Thyroid gland (tissue), 4 donors: ENCODE measurements at regions not wholly inside any gene's neighbourhood (a gene's known extent, or its start where the extent isn't known, plus 50 kb on each side); places are given as distances from the start of the nearest gene placed in this dataset.
"Not testable (repeated sequence)": the region's sequence is repeated elsewhere in the genome, so short reads cannot be mapped to it uniquely, and the experiment has no call there.

Experiments used
- DNase-seq, 2 donors: peaks; one replicate each; pipeline ENCODE4 v3.0.0-alpha.2; 2019
- H3K27ac ChIP-seq, 3 donors: fragments of 200-600 bp; sonication (generic); 1 replicate in 2 of 3; 2 replicates in 1 of 3; pipeline ENCODE4 v1.5.1; 2016 to 2019; ENCODE audit warnings: mild to moderate bottlenecking in 1 of 3, moderate library complexity in 1 of 3
- H3K27me3 ChIP-seq: fragments of 200-600 bp; sonication (generic); one replicate; pipeline ENCODE4 v1.5.1; 2019
- H3K36me3 ChIP-seq, 2 donors: fragments of 200-600 bp; sonication (generic); one replicate each; pipeline ENCODE4 v1.5.1; 2016 to 2019
- H3K4me1 ChIP-seq, 2 donors: fragments of 200-600 bp; sonication (generic); one replicate each; pipeline ENCODE4 v1.5.1; 2017 to 2019
- H3K4me3 ChIP-seq, 3 donors: fragments of 200-600 bp; sonication (generic); replicated peaks in 1 of 3; 1 replicate in 2 of 3; 2 replicates in 1 of 3; pipeline ENCODE4 v1.5.1; 2016; ENCODE audit warnings: mild to moderate bottlenecking in 1 of 3
- H3K9me3 ChIP-seq: fragments of 200-600 bp; sonication (generic); one replicate; pipeline ENCODE4 v1.5.1; 2017
- CTCF ChIP-seq, 6 experiments: fragments of 200-600 bp in 3 of 6; fragments of 450-650 bp in 3 of 6; sonication (generic) in 3 of 6; IDR thresholded peaks; one replicate each; pipeline ENCODE4 v1.5.1; 2016 to 2019; ENCODE audit warnings: antibody characterized with exemption in 6 of 6, mild to moderate bottlenecking in 2 of 6, inconsistent platforms in 1 of 6, moderate library complexity in 1 of 6
- POLR2A ChIP-seq, 2 donors: fragments of 450-650 bp; IDR thresholded peaks; one replicate each; pipeline ENCODE4 v1.6.1; 2017; ENCODE audit warnings: antibody characterized with exemption in 2 of 2, mild to moderate bottlenecking in 2 of 2, moderate library complexity in 1 of 2
- WGBS, 2 donors: methylation state at CpG; one replicate each; pipeline ENCODE4 v1.1.5; 2017; 5-methylcytosine and 5-hydroxymethylcytosine counted together
- intact Hi-C: fragments of 100-400 bp; cut with DNase I; formaldehyde crosslinking; loops from one replicate; pipeline ENCODE4 v1.15.1; 2023

DNA sequence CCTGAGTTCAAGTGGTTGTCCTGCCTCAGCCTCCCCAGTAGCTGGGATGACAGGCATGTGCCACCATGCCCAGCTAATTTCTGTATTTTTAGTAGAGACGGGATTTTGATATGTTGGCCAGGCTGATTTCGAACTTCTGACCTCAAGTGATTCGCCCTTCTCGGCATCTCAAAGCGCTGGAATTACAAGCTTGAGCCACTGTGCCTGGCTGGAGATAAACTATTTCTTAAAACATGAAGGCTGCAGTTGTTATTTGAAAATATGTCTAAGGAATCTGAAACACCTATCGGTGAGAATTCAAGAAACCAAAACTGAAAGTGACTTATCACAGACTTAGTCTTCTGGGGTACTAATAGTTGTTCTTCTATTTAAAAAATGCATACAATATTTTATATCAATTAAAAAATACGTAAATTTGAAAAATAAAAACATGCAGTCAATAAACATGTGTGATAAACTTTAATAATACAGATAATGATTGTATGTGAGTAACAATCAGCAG is 176.9 kb upstream of the PRSS58 start:
- DNase-seq: no peak
- Histone ChIP-seq H3K4me3 (no peak overlapping the region), H3K4me1 (no peaks in the 10 kb centered on the region), H3K27ac (no peak overlapping the region), H3K36me3 (no peaks in the 10 kb centered on the region), H3K9me3 (no peaks in the 10 kb centered on the region), H3K27me3 (no peaks in the 10 kb centered on the region)
- 87 to 93% methylated on average over 7 of the region's 7 CpGs for WGBS, 2 donors
- TF ChIP-seq CTCF (IDR thresholded peaks at IDR 0.05) (no peak), POLR2A (IDR thresholded peaks at IDR 0.05) (no peak)
- intact Hi-C loops: no loop called here

DNA sequence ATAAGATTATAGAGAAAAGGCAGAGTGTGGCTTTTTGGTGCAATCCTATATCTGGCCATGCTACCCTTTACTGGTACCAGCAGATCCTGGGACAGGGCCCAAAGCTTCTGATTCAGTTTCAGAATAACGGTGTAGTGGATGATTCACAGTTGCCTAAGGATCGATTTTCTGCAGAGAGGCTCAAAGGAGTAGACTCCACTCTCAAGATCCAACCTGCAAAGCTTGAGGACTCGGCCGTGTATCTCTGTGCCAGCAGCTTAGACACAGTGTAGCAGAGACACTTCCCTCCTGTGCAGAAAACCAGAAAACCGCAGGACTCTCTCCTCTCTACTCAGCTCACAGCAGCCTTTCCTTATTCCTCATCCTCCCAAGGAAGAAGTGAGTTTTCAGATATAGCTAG is 176.3 kb upstream of the PRSS58 start:
- DNase-seq, H3K27ac ChIP-seq, H3K27me3 ChIP-seq, H3K9me3 ChIP-seq, H3K4me3 ChIP-seq, intact Hi-C loops, H3K4me1 ChIP-seq, H3K36me3 ChIP-seq: not testable (repeated sequence)
- whole genome bisulfite sequencing, 2 donors: 72 to 76% methylated on average over 5 of the region's 5 CpGs

GRCh38 chr7:142432377-142432776 is 174.5 kb upstream of the PRSS58 start:
- 81 to 90% methylated on average over 2 of the region's 2 CpGs for WGBS, 2 donors
- TF ChIP-seq POLR2A (IDR thresholded peaks at IDR 0.05) (no peak), CTCF (IDR thresholded peaks at IDR 0.05) (no peak)
- H3K36me3 ChIP-seq: no peaks in the 10 kb centered on the region
- intact Hi-C loops: no loop called here
- no peak overlapping the region for H3K4me3 ChIP-seq
- H3K9me3 ChIP-seq: no peaks in the 10 kb centered on the region
- DNase-seq: no peak
- H3K4me1 ChIP-seq: no peaks in the 10 kb centered on the region
- no peaks in the 10 kb centered on the region for H3K27me3 ChIP-seq
- H3K27ac ChIP-seq: no peak overlapping the region

GRCh38 chr7:142431491-142431890 is 173.6 kb upstream of the PRSS58 start:
- no peak for DNase-seq
- Histone ChIP-seq H3K4me1 (no peaks in the 10 kb centered on the region), H3K9me3 (no peaks in the 10 kb centered on the region), H3K27me3 (no peaks in the 10 kb centered on the region), H3K36me3 (no peaks in the 10 kb centered on the region), H3K27ac (no peak overlapping the region), H3K4me3 (no peak overlapping the region)
- WGBS, 2 donors: 78 to 81% methylated on average over 2 of the region's 2 CpGs
- intact Hi-C loops: no loop called here
- TF ChIP-seq CTCF (IDR thresholded peaks at IDR 0.05) (no peak), POLR2A (IDR thresholded peaks at IDR 0.05) (no peak)

DNA sequence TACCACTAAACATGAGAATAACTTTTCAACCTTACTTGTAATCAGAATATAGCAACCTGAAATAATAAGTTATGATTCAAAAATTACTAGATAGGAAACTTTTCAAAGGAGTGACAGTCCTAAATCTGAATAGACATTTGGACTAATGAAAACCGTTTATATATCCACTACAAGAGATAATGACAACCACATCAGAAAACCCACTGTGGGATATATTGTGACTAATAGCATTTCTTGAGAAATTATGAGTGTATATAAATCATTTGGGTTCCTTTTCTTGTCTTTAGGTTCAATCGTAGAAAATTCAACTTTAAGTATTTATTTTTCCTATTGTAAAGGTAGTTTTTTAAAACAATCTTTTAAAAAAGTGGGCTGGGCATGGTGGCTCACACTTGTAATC is 170.2 kb upstream of the PRSS58 start:
- no peaks in the 10 kb centered on the region for H3K36me3 ChIP-seq
- H3K27ac ChIP-seq: no peak overlapping the region
- no peak overlapping the region for H3K4me3 ChIP-seq
- WGBS, 2 donors: 65 to 73% methylated on average over 2 of the region's 2 CpGs
- H3K9me3 ChIP-seq: no peaks in the 10 kb centered on the region
- no peak for DNase-seq
- H3K4me1 ChIP-seq: no peaks in the 10 kb centered on the region
- TF ChIP-seq CTCF (IDR thresholded peaks at IDR 0.05) (no peak), POLR2A (IDR thresholded peaks at IDR 0.05) (no peak)
- H3K27me3 ChIP-seq: no peaks in the 10 kb centered on the region
- intact Hi-C loops: no loop called here

- no peaks in the 10 kb centered on the region for H3K4me1 ChIP-seq
- no peak overlapping the region for H3K4me3 ChIP-seq
- H3K27ac ChIP-seq: no peak overlapping the region
- intact Hi-C loops: no loop called here
- H3K27me3 ChIP-seq: no peaks in the 10 kb centered on the region
- no peak for DNase-seq
- H3K9me3 ChIP-seq: no peaks in the 10 kb centered on the region
- 54 to 81% methylated on average over 7 to 8 of the region's 8 CpGs for WGBS, 2 donors
- H3K36me3 ChIP-seq: no peaks in the 10 kb centered on the region
- TF ChIP-seq CTCF (IDR thresholded peaks at IDR 0.05) (no peak), POLR2A (IDR thresholded peaks at IDR 0.05) (no peak)
Observed at GRCh38 chr7:142425281-142425680, 167.4 kb upstream of the PRSS58 start.
